ENCODE measurements at regions not wholly inside any gene's neighbourhood (a gene's known extent, or its start where the extent isn't known, plus 50 kb on each side); places are given as distances from the start of the nearest gene placed in this dataset.

DNA sequence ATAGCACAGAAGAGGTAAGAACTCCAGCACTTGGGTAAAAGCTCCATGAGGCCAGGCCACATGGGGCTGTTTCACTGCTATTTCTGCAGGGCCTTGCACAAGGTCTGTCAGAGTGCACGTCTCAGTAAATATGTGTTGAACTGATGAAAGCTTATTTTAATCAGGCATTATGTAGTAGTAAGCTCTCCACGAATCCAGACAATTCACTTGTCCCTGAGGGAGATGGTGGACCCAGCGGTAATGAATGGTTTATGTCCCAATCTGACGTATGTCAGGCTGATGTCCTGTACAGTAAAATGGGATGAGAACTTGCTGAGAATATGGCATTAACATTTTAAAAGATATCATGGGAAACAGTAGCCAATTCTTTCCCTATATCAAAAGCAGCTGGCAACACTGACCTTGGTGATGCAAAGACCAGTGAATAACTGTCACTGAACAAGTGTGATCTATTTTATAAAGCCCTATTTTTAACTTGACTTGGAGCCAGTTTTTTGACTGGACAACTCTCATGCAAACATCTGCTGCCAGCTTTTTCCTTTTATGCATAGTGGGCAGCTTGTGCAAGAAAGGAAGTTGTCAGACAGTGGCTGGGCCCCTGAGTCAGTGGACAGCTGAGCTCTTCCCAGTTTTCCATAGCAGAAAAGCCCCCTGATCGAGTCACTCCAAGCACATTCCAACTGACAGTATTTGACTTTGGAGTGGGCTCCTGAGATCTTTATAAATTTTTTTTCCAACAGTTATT is 519.8 kb upstream of the MDFIC2 start:
- H3K79me2 ChIP-seq (ENCODE audit: low read length) = no peaks in the 10 kb centered on the region
- no peak overlapping the region for H3K27ac ChIP-seq (ENCODE audit: low read length)
- no TSS peak for BruUV-seq (replicated peaks)
- no peaks in the 10 kb centered on the region for H3F3A ChIP-seq (ENCODE audit: low read length, unreplicated experiment)
- H3K36me3 ChIP-seq (ENCODE audit: low read depth, low read length) = no peaks in the 10 kb centered on the region
- intact Hi-C loops (cut with micrococcal nuclease) = no loop called here
- no peak overlapping the region for H3K4me3 ChIP-seq (ENCODE audit: low read length)
- H3K4me1 ChIP-seq (ENCODE audit: insufficient read depth, low read length) = peaks cover 11% of the 10 kb centered on the region; the same call in 1 of the 2 replicates
- ATAC-seq = peak; percentile 33; the same call in 1 of the 2 replicates
- peak; percentile 48 for DNase-seq
- no peak for TF ChIP-seq EZH2 (IDR thresholded peaks at IDR 0.05; ENCODE audit: low read length, unreplicated experiment)
- TF ChIP-seq EZH2phosphoT487 (IDR thresholded peaks at IDR 0.05; ENCODE audit: borderline replicate concordance, low read length) = no peak
- TF ChIP-seq, protein P1, sequence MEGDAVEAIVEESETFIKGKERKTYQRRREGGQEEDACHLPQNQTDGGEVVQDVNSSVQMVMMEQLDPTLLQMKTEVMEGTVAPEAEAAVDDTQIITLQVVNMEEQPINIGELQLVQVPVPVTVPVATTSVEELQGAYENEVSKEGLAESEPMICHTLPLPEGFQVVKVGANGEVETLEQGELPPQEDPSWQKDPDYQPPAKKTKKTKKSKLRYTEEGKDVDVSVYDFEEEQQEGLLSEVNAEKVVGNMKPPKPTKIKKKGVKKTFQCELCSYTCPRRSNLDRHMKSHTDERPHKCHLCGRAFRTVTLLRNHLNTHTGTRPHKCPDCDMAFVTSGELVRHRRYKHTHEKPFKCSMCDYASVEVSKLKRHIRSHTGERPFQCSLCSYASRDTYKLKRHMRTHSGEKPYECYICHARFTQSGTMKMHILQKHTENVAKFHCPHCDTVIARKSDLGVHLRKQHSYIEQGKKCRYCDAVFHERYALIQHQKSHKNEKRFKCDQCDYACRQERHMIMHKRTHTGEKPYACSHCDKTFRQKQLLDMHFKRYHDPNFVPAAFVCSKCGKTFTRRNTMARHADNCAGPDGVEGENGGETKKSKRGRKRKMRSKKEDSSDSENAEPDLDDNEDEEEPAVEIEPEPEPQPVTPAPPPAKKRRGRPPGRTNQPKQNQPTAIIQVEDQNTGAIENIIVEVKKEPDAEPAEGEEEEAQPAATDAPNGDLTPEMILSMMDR (conservative IDR thresholded peaks at IDR 0.05; ENCODE audit: low read depth, low read length) = no peak
- H3K9ac ChIP-seq (ENCODE audit: low read length) = no peak overlapping the region
- H3K4me2 ChIP-seq (ENCODE audit: low read length) = no peak overlapping the region
- H2AFZ ChIP-seq (ENCODE audit: low read length) = no peak overlapping the region
- ChIA-PET CTCF (no interaction called here), POLR2A (ENCODE audit: unreplicated experiment) (no interaction called here)
- H3K9me2 ChIP-seq (replicated peaks; ENCODE audit: low read length) = no peaks in the 10 kb centered on the region
- H3K9me3 ChIP-seq (ENCODE audit: low read length) = no peaks in the 10 kb centered on the region
- H3K27me3 ChIP-seq (ENCODE audit: low read length) = no peaks in the 10 kb centered on the region
- no peaks in the 10 kb centered on the region for H4K20me1 ChIP-seq (ENCODE audit: low read length)

DNA sequence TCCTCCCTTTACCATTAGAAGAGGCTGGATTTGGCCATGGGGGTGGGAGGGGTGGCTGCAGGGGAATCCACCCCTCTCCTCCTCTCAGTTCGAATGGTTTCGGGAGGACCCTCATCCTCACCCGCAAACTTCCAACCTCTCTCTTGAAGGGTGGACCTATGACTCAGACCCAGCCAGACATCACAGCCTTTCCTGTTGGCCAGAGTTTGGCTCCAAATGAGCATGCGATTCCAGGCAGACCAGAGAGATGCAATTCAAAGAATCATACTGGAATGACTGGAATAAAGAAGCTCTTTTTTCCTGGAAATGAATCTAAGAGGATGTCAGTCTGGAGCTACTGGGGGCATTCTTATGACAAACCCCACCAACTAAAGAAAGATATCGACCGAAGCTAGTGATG is 516.7 kb upstream of the MDFIC2 start:
- POLR2A ChIA-PET (ENCODE audit: unreplicated experiment) = no interaction called here
- BruUV-seq (replicated peaks) = no TSS peak
- no peaks in the 10 kb centered on the region for H3K9me3 ChIP-seq (ENCODE audit: low read length)
- H3K36me3 ChIP-seq (ENCODE audit: low read depth, low read length) = no peaks in the 10 kb centered on the region
- TF ChIP-seq, protein P1 (conservative IDR thresholded peaks at IDR 0.05; ENCODE audit: low read depth, low read length) = no peak
- TF ChIP-seq EZH2 (IDR thresholded peaks at IDR 0.05; ENCODE audit: low read length, unreplicated experiment) = no peak
- no peak for TF ChIP-seq EZH2phosphoT487 (IDR thresholded peaks at IDR 0.05; ENCODE audit: borderline replicate concordance, low read length)
- H3K9me2 ChIP-seq (replicated peaks; ENCODE audit: low read length) = no peaks in the 10 kb centered on the region
- no peaks in the 10 kb centered on the region for H3K27me3 ChIP-seq (ENCODE audit: low read length)
- no peaks in the 10 kb centered on the region for H3F3A ChIP-seq (ENCODE audit: low read length, unreplicated experiment)
- ATAC-seq (0 out of 2 replicates have a peak, but pooled peaks have one; percentile 12), DNase-seq (no peak)
- no peak overlapping the region for H3K9ac ChIP-seq (ENCODE audit: low read length)
- peaks cover 25% of the 10 kb centered on the region for H3K4me1 ChIP-seq (ENCODE audit: insufficient read depth, low read length)
- H4K20me1 ChIP-seq (ENCODE audit: low read length) = no peaks in the 10 kb centered on the region
- CTCF ChIA-PET = no interaction called here
- H2AFZ ChIP-seq (ENCODE audit: low read length) = no peak overlapping the region
- H3K27ac ChIP-seq (ENCODE audit: low read length) = no peak overlapping the region
- H3K4me3 ChIP-seq (ENCODE audit: low read length) = no peak overlapping the region
- H3K4me2 ChIP-seq (ENCODE audit: low read length) = no peak overlapping the region
- intact Hi-C loops (cut with micrococcal nuclease) = no loop called here
- H3K79me2 ChIP-seq (ENCODE audit: low read length) = no peaks in the 10 kb centered on the region

DNA sequence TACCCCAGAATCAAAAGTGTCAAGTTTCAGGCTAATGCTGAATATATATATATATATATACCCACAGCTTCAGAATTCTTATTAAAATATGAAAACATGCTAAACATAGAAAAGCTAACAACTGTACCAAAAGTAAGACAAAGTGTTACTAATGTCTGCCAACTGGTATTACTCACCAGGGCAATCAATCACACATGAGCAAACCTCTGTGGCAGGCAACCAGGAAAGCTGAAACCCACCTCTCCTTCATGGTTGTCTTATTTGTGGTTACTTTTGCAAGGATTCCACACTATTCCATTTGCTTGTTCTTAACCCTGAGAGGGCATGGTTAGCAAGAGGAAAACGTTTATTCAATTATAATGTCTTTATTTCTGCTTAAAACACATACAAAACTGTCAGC is 512.3 kb upstream of the MDFIC2 start:
- Histone ChIP-seq H3K27ac (ENCODE audit: low read length) (peak overlapping the region; percentile 42), H3K27me3 (ENCODE audit: low read length) (no peaks in the 10 kb centered on the region), H3K4me3 (ENCODE audit: low read length) (no peak overlapping the region), H3K9me3 (ENCODE audit: low read length) (no peaks in the 10 kb centered on the region), H4K20me1 (ENCODE audit: low read length) (no peaks in the 10 kb centered on the region), H3K4me2 (ENCODE audit: low read length) (peak overlapping the region; percentile 39), H3F3A (ENCODE audit: low read length, unreplicated experiment) (no peaks in the 10 kb centered on the region), H3K79me2 (ENCODE audit: low read length) (no peaks in the 10 kb centered on the region), H3K9me2 (replicated peaks; ENCODE audit: low read length) (no peaks in the 10 kb centered on the region), H3K4me1 (ENCODE audit: insufficient read depth, low read length) (peaks cover 21% of the 10 kb centered on the region), H3K36me3 (ENCODE audit: low read depth, low read length) (no peaks in the 10 kb centered on the region), H3K9ac (ENCODE audit: low read length) (no peak overlapping the region), H2AFZ (ENCODE audit: low read length) (no peak overlapping the region)
- BruUV-seq (replicated peaks) = no TSS peak
- TF ChIP-seq EZH2 (IDR thresholded peaks at IDR 0.05; ENCODE audit: low read length, unreplicated experiment) (no peak), EZH2phosphoT487 (IDR thresholded peaks at IDR 0.05; ENCODE audit: borderline replicate concordance, low read length) (no peak)
- TF ChIP-seq, protein P1 (conservative IDR thresholded peaks at IDR 0.05; ENCODE audit: low read depth, low read length) = no peak
- DNase-seq = peak; percentile 93
- intact Hi-C loops (cut with micrococcal nuclease) = no loop called here
- POLR2A ChIA-PET (ENCODE audit: unreplicated experiment) = interaction anchor here (0.6 kb wide), 1 partner anchor 129 kb away, joined by 4 read pairs; no protein-coding TSS in a partner anchor
- peak; percentile 92 for ATAC-seq
- CTCF ChIA-PET = interaction anchor here (0.7 to 1.2 kb wide), 2 partner anchors 108 to 140 kb away, joined by 4 to 7 read pairs; no protein-coding TSS in a partner anchor

Data from PC-3 (cell line).